Left lung (tissue), 4 donors: ENCODE measurements at regions not wholly inside any gene's neighbourhood (a gene's known extent, or its start where the extent isn't known, plus 50 kb on each side); places are given as distances from the start of the nearest gene placed in this dataset.

Experiments used
- ATAC-seq: fragments of 200-7000 bp; cut with Tn5 transposase; one replicate; pipeline ENCODE4 v1.9.1; 2020; ENCODE audit warnings: moderate library complexity
- DNase-seq, 4 donors: peaks; one replicate each; pipeline ENCODE4 v3.0.0-alpha.2; 2013 to 2020
- H3K27ac ChIP-seq, 2 donors: fragments of 200-600 bp; sonication (generic) in 1 of 2; one replicate each; pipeline versions ENCODE4 v1.5.0 to v1.8.0; 2020 to 2021
- H3K27me3 ChIP-seq, 2 donors: fragments of 200-600 bp; sonication (generic) in 1 of 2; one replicate each; pipeline versions ENCODE4 v1.5.0 to v1.8.0; 2020 to 2021
- H3K36me3 ChIP-seq, 2 donors: fragments of 200-600 bp; sonication (generic) in 1 of 2; one replicate each; pipeline versions ENCODE4 v1.5.0 to v1.8.0; 2020 to 2021
- H3K4me1 ChIP-seq, 2 donors: fragments of 200-600 bp; one replicate each; pipeline ENCODE4 v1.8.0; 2021
- H3K4me3 ChIP-seq, 2 donors: fragments of 200-600 bp; sonication (generic) in 1 of 2; one replicate each; pipeline versions ENCODE4 v1.5.0 to v1.8.0; 2020 to 2021; ENCODE audit warnings: mild to moderate bottlenecking in 1 of 2
- H3K9me3 ChIP-seq, 2 donors: fragments of 200-600 bp; sonication (generic) in 1 of 2; one replicate each; pipeline versions ENCODE4 v1.5.0 to v1.8.0; 2020 to 2021
- intact Hi-C, 2 donors: fragments of 100-400 bp; cut with DNase I; formaldehyde crosslinking; loops; one replicate each; pipeline versions ENCODE4 v1.11.2 to v1.14.2; 2022
- TF ChIP-seq, protein P1 (sequence below), 2 donors: fragments of 200-600 bp; sonication (generic) in 1 of 2; IDR thresholded peaks; one replicate each; pipeline versions ENCODE4 v1.5.0 to v1.8.0; 2021; ENCODE audit warnings: antibody characterized with exemption in 2 of 2
- donor health status: DM: no; HTN: yes; CAD: no.
- donor health status: DM: no; HTN: no; CAD: no.

GRCh38 chr3:161977063-161977462 lies 480.5 kb downstream of the OTOL1 start:
- Histone ChIP-seq H3K27ac (no peak overlapping the region), H3K4me3 (no peak overlapping the region), H3K4me1 (no peaks in the 10 kb centered on the region), H3K9me3 (peaks cover 0 to 8% of the 10 kb centered on the region in 2 donors), H3K36me3 (no peaks in the 10 kb centered on the region), H3K27me3 (no peaks in the 10 kb centered on the region)
- TF ChIP-seq, protein P1, sequence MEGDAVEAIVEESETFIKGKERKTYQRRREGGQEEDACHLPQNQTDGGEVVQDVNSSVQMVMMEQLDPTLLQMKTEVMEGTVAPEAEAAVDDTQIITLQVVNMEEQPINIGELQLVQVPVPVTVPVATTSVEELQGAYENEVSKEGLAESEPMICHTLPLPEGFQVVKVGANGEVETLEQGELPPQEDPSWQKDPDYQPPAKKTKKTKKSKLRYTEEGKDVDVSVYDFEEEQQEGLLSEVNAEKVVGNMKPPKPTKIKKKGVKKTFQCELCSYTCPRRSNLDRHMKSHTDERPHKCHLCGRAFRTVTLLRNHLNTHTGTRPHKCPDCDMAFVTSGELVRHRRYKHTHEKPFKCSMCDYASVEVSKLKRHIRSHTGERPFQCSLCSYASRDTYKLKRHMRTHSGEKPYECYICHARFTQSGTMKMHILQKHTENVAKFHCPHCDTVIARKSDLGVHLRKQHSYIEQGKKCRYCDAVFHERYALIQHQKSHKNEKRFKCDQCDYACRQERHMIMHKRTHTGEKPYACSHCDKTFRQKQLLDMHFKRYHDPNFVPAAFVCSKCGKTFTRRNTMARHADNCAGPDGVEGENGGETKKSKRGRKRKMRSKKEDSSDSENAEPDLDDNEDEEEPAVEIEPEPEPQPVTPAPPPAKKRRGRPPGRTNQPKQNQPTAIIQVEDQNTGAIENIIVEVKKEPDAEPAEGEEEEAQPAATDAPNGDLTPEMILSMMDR (IDR thresholded peaks at IDR 0.05) = no peak
- DNase-seq = no peak
- no peak for ATAC-seq
- intact Hi-C loops = no loop called here

GRCh38 chr3:161977850-161978249 lies 481.2 kb downstream of the OTOL1 start:
- no peaks in the 10 kb centered on the region for H3K4me1 ChIP-seq
- H3K4me3 ChIP-seq = no peak overlapping the region
- H3K36me3 ChIP-seq = no peaks in the 10 kb centered on the region
- peaks cover 0 to 8% of the 10 kb centered on the region in 2 donors for H3K9me3 ChIP-seq
- TF ChIP-seq, protein P1 (IDR thresholded peaks at IDR 0.05) = no peak
- ATAC-seq (no peak), DNase-seq (no peak)
- H3K27ac ChIP-seq = no peak overlapping the region
- H3K27me3 ChIP-seq = no peaks in the 10 kb centered on the region
- intact Hi-C loops = no loop called here

DNA sequence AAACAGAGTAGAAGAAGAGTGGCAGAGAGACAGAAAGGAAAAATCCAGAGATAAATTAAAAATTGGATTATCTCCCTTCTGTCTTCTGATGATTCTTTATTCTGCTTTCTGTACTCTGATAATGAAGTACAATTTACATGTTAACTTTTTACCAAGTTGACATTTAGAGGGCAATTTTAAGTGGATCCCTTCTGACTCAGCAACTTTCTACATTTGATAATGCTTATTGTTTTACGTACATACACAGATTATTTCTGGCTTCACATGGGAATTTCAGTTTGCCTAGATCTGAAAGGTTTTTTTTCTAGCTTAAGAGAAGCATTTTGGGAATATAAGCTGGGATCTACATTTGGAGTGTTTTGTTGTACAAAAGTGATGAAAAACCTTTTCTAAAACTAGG lies 491.3 kb downstream of the OTOL1 start:
- H3K27ac ChIP-seq = no peak overlapping the region
- TF ChIP-seq, protein P1 (IDR thresholded peaks at IDR 0.05) = no peak
- H3K4me3 ChIP-seq = no peak overlapping the region
- DNase-seq (no peak), ATAC-seq (no peak)
- H3K9me3 ChIP-seq = no peaks in the 10 kb centered on the region
- intact Hi-C loops = no loop called here
- no peaks in the 10 kb centered on the region for H3K36me3 ChIP-seq
- no peaks in the 10 kb centered on the region for H3K4me1 ChIP-seq
- no peaks in the 10 kb centered on the region for H3K27me3 ChIP-seq

GRCh38 chr3:161989012-161989411 lies 492.4 kb downstream of the OTOL1 start:
- intact Hi-C loops = no loop called here

GRCh38 chr3:161990036-161990435 lies 493.4 kb downstream of the OTOL1 start:
- Histone ChIP-seq H3K27me3 (no peaks in the 10 kb centered on the region), H3K36me3 (no peaks in the 10 kb centered on the region), H3K4me3 (no peak overlapping the region), H3K4me1 (no peaks in the 10 kb centered on the region), H3K27ac (no peak overlapping the region), H3K9me3 (no peaks in the 10 kb centered on the region)
- ATAC-seq = no peak
- intact Hi-C loops = no loop called here
- DNase-seq = no peak
- TF ChIP-seq, protein P1 (IDR thresholded peaks at IDR 0.05) = no peak

More at GRCh38 chr3:161989012-161989411, 492.4 kb downstream of the OTOL1 start:
- Histone ChIP-seq H3K4me3 (no peak overlapping the region), H3K36me3 (no peaks in the 10 kb centered on the region), H3K27me3 (no peaks in the 10 kb centered on the region), H3K9me3 (no peaks in the 10 kb centered on the region), H3K27ac (no peak overlapping the region), H3K4me1 (no peaks in the 10 kb centered on the region)
- TF ChIP-seq, protein P1 (IDR thresholded peaks at IDR 0.05) = no peak
- no peak for DNase-seq
- no peak for ATAC-seq
